A549 (cell line): ENCODE measurements at regions not wholly inside any gene's neighbourhood (a gene's known extent, or its start where the extent isn't known, plus 50 kb on each side); places are given as distances from the start of the nearest gene placed in this dataset.

Experiments used
- BHLHE40 ChIP-seq: IDR thresholded peaks from 2 replicates; pipeline ENCODE4 v1.6.1; 2012; ENCODE audit warnings: low read depth, low read length, inconsistent platforms
- CEBPB ChIP-seq, 2 experiments: fragments of >200 bp in 1 of 2; sonication (Bioruptor Twin) in 1 of 2; formaldehyde crosslinking in 1 of 2; IDR thresholded peaks; 2 replicates each; pipeline ENCODE4 v1.6.1; 2012 to 2016
- EHMT2 ChIP-seq: fragments of 200-600 bp; sonication (generic); IDR thresholded peaks from 2 replicates; pipeline ENCODE4 v1.6.1; 2016; ENCODE audit warnings: antibody characterized with exemption, low read depth, mild to moderate bottlenecking, moderate library complexity
- MAFK ChIP-seq: fragments of 450-650 bp; IDR thresholded peaks from 2 replicates; pipeline ENCODE4 v1.6.1; 2014; ENCODE audit not compliant: partially characterized antibody
- NR3C1 ChIP-seq: fragments of >200 bp; sonication (Bioruptor Twin); formaldehyde crosslinking; IDR thresholded peaks from 3 replicates; pipeline ENCODE4 v1.6.1; 2017
- RAD21 ChIP-seq, 2 experiments: fragments of >200 bp in 1 of 2; sonication (Bioruptor Twin) in 1 of 2; formaldehyde crosslinking in 1 of 2; IDR thresholded peaks in 1 of 2; conservative IDR thresholded peaks in 1 of 2; 2 replicates in 1 of 2; 3 replicates in 1 of 2; pipeline ENCODE4 v1.6.1; 2012 to 2018; ENCODE audit warnings: inconsistent platforms in 1 of 2
- RFX5 ChIP-seq: fragments of 450-650 bp; IDR thresholded peaks from 2 replicates; pipeline ENCODE4 v1.7.1; 2014; ENCODE audit warnings: antibody characterized with exemption, mild to moderate bottlenecking, moderate library complexity
- TF ChIP-seq, protein P1 (sequence below): fragments of >200 bp; sonication (Bioruptor Twin); formaldehyde crosslinking; IDR thresholded peaks from 3 replicates; pipeline ENCODE4 v1.5.1; 2016
- TF ChIP-seq, protein P2 (sequence below): IDR thresholded peaks from 2 replicates; pipeline ENCODE4 v1.6.1; 2012
- TF ChIP-seq, protein P3 (sequence below): fragments of 250-450 bp; sonication (Bioruptor Pico); IDR thresholded peaks from 2 replicates; pipeline ENCODE4 v1.5.0; 2021; ENCODE audit warnings: mild to moderate bottlenecking, moderate library complexity, borderline replicate concordance
- TF ChIP-seq, protein P4 (sequence below): fragments of 200-600 bp; sonication (generic); IDR thresholded peaks from 2 replicates; pipeline ENCODE4 v1.6.1; 2016; ENCODE audit warnings: antibody characterized with exemption, mild to moderate bottlenecking, moderate library complexity
- TF ChIP-seq, protein P5 (sequence below): IDR thresholded peaks from 2 replicates; pipeline ENCODE4 v1.6.1; 2012

DNA sequence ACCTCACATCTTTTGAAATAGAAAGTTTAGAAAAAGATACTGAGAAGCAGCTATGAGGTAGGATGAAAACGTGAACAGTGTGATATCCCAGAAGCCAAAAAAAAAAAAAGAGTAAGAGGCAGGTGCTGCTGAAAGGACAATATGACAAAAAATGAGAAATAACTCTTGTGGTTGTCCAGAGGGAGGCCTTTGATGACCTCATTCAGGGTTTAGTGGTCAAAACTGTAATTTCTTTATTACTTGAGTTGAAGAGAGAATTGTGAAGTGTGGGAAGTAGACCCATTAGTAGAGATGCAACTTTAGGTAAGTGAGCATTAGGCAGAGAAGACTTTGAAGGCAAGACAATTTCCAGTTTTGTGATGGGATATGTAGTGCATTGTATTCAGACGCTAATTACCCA is 1306.3 kb upstream of the ACO1 start:
- TF ChIP-seq, protein P1, sequence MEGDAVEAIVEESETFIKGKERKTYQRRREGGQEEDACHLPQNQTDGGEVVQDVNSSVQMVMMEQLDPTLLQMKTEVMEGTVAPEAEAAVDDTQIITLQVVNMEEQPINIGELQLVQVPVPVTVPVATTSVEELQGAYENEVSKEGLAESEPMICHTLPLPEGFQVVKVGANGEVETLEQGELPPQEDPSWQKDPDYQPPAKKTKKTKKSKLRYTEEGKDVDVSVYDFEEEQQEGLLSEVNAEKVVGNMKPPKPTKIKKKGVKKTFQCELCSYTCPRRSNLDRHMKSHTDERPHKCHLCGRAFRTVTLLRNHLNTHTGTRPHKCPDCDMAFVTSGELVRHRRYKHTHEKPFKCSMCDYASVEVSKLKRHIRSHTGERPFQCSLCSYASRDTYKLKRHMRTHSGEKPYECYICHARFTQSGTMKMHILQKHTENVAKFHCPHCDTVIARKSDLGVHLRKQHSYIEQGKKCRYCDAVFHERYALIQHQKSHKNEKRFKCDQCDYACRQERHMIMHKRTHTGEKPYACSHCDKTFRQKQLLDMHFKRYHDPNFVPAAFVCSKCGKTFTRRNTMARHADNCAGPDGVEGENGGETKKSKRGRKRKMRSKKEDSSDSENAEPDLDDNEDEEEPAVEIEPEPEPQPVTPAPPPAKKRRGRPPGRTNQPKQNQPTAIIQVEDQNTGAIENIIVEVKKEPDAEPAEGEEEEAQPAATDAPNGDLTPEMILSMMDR = no peak
- TF ChIP-seq EHMT2 (no peak), RAD21 (conservative IDR thresholded peaks at IDR 0.05 in 1 of 2, IDR thresholded peaks at IDR 0.05 in 1 of 2) (no peak), MAFK (no peak), BHLHE40 (no peak), RFX5 (no peak), CEBPB (IDR thresholded peaks at IDR 0.05) (no peak), NR3C1 (no peak)
- TF ChIP-seq, protein P2, sequence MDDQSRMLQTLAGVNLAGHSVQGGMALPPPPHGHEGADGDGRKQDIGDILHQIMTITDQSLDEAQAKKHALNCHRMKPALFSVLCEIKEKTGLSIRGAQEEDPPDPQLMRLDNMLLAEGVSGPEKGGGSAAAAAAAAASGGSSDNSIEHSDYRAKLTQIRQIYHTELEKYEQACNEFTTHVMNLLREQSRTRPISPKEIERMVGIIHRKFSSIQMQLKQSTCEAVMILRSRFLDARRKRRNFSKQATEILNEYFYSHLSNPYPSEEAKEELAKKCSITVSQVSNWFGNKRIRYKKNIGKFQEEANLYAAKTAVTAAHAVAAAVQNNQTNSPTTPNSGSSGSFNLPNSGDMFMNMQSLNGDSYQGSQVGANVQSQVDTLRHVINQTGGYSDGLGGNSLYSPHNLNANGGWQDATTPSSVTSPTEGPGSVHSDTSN = no peak
- TF ChIP-seq, protein P3, sequence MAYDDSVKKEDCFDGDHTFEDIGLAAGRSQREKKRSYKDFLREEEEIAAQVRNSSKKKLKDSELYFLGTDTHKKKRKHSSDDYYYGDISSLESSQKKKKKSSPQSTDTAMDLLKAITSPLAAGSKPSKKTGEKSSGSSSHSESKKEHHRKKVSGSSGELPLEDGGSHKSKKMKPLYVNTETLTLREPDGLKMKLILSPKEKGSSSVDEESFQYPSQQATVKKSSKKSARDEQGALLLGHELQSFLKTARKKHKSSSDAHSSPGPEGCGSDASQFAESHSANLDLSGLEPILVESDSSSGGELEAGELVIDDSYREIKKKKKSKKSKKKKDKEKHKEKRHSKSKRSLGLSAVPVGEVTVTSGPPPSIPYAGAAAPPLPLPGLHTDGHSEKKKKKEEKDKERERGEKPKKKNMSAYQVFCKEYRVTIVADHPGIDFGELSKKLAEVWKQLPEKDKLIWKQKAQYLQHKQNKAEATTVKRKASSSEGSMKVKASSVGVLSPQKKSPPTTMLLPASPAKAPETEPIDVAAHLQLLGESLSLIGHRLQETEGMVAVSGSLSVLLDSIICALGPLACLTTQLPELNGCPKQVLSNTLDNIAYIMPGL (CRISPR knock-in tag) = no peak
- TF ChIP-seq, protein P4, sequence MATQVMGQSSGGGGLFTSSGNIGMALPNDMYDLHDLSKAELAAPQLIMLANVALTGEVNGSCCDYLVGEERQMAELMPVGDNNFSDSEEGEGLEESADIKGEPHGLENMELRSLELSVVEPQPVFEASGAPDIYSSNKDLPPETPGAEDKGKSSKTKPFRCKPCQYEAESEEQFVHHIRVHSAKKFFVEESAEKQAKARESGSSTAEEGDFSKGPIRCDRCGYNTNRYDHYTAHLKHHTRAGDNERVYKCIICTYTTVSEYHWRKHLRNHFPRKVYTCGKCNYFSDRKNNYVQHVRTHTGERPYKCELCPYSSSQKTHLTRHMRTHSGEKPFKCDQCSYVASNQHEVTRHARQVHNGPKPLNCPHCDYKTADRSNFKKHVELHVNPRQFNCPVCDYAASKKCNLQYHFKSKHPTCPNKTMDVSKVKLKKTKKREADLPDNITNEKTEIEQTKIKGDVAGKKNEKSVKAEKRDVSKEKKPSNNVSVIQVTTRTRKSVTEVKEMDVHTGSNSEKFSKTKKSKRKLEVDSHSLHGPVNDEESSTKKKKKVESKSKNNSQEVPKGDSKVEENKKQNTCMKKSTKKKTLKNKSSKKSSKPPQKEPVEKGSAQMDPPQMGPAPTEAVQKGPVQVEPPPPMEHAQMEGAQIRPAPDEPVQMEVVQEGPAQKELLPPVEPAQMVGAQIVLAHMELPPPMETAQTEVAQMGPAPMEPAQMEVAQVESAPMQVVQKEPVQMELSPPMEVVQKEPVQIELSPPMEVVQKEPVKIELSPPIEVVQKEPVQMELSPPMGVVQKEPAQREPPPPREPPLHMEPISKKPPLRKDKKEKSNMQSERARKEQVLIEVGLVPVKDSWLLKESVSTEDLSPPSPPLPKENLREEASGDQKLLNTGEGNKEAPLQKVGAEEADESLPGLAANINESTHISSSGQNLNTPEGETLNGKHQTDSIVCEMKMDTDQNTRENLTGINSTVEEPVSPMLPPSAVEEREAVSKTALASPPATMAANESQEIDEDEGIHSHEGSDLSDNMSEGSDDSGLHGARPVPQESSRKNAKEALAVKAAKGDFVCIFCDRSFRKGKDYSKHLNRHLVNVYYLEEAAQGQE = no peak
- TF ChIP-seq, protein P5, sequence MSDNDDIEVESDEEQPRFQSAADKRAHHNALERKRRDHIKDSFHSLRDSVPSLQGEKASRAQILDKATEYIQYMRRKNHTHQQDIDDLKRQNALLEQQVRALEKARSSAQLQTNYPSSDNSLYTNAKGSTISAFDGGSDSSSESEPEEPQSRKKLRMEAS = no peak
